Sigmoid colon (tissue), 6 donors: ENCODE measurements at regions not wholly inside any gene's neighbourhood (a gene's known extent, or its start where the extent isn't known, plus 50 kb on each side); places are given as distances from the start of the nearest gene placed in this dataset.

Experiments
- DNase-seq: peaks from one replicate; pipeline ENCODE4 v3.0.0-alpha.2; 2019
- H3K27ac ChIP-seq, 4 donors: fragments of 200-600 bp; sonication (generic); one replicate each; pipeline ENCODE4 v1.5.1; 2016 to 2019; ENCODE audit warnings: mild to moderate bottlenecking in 1 of 4
- H3K27me3 ChIP-seq, 3 donors: fragments of 200-600 bp; sonication (generic); one replicate each; pipeline ENCODE4 v1.5.1; 2019; ENCODE audit warnings: mild to moderate bottlenecking in 1 of 3
- H3K36me3 ChIP-seq, 4 donors: fragments of 200-600 bp; sonication (generic); one replicate each; pipeline ENCODE4 v1.5.1; 2016 to 2019
- H3K4me1 ChIP-seq, 4 donors: fragments of 200-600 bp; sonication (generic); one replicate each; pipeline ENCODE4 v1.5.1; 2017 to 2019
- H3K4me3 ChIP-seq, 4 donors: fragments of 200-600 bp; sonication (generic); one replicate each; pipeline ENCODE4 v1.5.1; 2017 to 2019; ENCODE audit warnings: mild to moderate bottlenecking in 2 of 4, moderate library complexity in 1 of 4
- H3K9me3 ChIP-seq, 4 donors: fragments of 200-600 bp in 3 of 4; sonication (generic) in 3 of 4; one replicate each; pipeline versions ENCODE4 v1.5.1 to v1.6.1; 2013 to 2019
- EP300 ChIP-seq, 4 donors: sonication (generic); formaldehyde crosslinking; IDR thresholded peaks; one replicate each; pipeline ENCODE4 v1.6.1; 2017; ENCODE audit warnings: antibody characterized with exemption in 4 of 4
- POLR2A ChIP-seq, 2 donors: fragments of 450-650 bp; IDR thresholded peaks; one replicate each; pipeline ENCODE4 v1.6.1; 2016; ENCODE audit warnings: antibody characterized with exemption in 2 of 2, mild to moderate bottlenecking in 2 of 2, moderate library complexity in 2 of 2
- POLR2AphosphoS5 ChIP-seq, 4 donors: sonication (generic); formaldehyde crosslinking; IDR thresholded peaks; one replicate each; pipeline ENCODE4 v1.6.1; 2017; ENCODE audit warnings: antibody characterized with exemption in 4 of 4
- WGBS, 2 donors: extraction: QIAGEN DNeasy Blood & Tissue Kit; methylation state at CpG; one replicate each; pipeline ENCODE4 v1.1.7; 2013; 5-methylcytosine and 5-hydroxymethylcytosine counted together
- intact Hi-C: fragments of 100-400 bp; cut with DNase I; formaldehyde crosslinking; loops from one replicate; pipeline ENCODE4 v1.15.1; 2023
- TF ChIP-seq, protein P1 (sequence below), 4 experiments: fragments of 450-650 bp in 3 of 4; fragments of 200-600 bp in 1 of 4; IDR thresholded peaks; one replicate each; pipeline ENCODE4 v1.5.1; 2016 to 2019; ENCODE audit warnings: antibody characterized with exemption in 4 of 4, mild to moderate bottlenecking in 3 of 4, moderate library complexity in 2 of 4
- donor health status: healthy with polysubstance abuse.
- donor health status: healthy.

DNA sequence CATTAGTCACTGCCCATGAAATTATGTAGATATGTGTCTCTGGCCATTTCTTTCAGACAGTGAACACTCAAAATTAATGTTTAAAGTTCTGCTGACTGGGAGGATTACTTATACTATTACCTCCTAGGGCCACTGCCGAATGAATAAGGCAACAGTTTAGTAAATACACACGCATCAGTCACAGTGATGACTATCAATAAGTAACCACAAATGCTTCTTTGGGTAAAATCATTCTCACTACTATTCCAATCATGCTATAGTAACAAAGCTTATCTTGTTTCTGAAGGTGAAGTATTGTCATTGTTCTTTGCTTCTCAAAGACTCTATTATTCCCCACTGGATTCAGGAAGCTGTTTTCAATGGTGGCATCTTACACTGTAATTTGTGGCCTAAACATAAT, 478.8 kb downstream of the EPHA3 start:
- H3K4me1 ChIP-seq = no peaks in the 10 kb centered on the region
- H3K27ac ChIP-seq = no peak overlapping the region
- WGBS, 2 donors = 66 to 85% methylated on average over 2 of the region's 2 CpGs
- intact Hi-C loops = no loop called here
- H3K9me3 ChIP-seq = no peaks in the 10 kb centered on the region
- DNase-seq = no peak
- H3K36me3 ChIP-seq = no peaks in the 10 kb centered on the region
- TF ChIP-seq POLR2A (IDR thresholded peaks at IDR 0.05) (no peak), POLR2AphosphoS5 (IDR thresholded peaks at IDR 0.05) (no peak)
- no peaks in the 10 kb centered on the region for H3K27me3 ChIP-seq
- no peak overlapping the region for H3K4me3 ChIP-seq

DNA sequence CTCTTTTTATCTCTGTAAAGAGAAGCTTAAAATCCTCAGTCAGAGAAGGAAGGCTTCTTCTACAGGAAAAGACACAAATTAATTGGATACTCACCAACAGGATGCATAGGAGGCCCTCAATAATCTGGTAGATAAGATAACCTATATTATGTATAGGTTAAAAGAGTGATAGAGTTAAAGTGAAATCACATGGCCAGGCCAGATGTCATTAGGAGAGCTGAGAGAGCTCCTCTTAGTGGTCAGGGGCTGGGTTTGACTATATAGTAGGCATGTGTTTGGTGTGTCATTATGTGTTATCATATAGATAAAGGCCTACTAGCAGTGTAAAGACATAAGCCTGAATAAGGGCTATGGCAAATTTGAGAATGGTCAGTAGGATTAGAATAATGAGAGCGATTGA, 479.3 kb downstream of the EPHA3 start:
- 90 to 93% methylated on average over 1 of the region's 1 CpG for whole genome bisulfite sequencing, 2 donors

DNA sequence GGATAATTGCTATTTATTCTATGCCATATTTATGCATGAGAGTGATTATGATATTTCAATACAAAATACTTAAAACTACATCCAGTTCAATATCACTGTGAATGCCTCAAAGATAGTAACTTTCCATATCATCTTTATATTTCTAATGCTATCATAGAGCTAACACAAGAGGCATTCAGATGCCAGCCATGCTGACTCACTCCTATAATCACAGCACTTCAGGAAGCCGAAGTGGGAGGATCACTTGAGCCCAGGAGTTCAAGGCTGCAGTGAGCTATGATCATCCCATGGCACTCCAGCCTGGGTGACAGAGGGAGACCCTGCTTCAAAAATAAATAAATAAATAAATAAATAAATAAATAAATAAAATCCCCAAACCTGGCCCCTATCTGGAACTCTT, 498.7 kb downstream of the EPHA3 start:
- H3K9me3 ChIP-seq = no peaks in the 10 kb centered on the region
- no peak for DNase-seq
- H3K4me1 ChIP-seq = no peaks in the 10 kb centered on the region
- no peaks in the 10 kb centered on the region for H3K36me3 ChIP-seq
- WGBS, 2 donors = 34 to 71% methylated on average over 1 of the region's 1 CpG
- H3K27ac ChIP-seq = no peak overlapping the region
- intact Hi-C loops = no loop called here
- TF ChIP-seq POLR2A (IDR thresholded peaks at IDR 0.05) = no peak
- no peak for TF ChIP-seq POLR2AphosphoS5 (IDR thresholded peaks at IDR 0.05)
- no peak for TF ChIP-seq EP300 (IDR thresholded peaks at IDR 0.05)
- TF ChIP-seq, protein P1, sequence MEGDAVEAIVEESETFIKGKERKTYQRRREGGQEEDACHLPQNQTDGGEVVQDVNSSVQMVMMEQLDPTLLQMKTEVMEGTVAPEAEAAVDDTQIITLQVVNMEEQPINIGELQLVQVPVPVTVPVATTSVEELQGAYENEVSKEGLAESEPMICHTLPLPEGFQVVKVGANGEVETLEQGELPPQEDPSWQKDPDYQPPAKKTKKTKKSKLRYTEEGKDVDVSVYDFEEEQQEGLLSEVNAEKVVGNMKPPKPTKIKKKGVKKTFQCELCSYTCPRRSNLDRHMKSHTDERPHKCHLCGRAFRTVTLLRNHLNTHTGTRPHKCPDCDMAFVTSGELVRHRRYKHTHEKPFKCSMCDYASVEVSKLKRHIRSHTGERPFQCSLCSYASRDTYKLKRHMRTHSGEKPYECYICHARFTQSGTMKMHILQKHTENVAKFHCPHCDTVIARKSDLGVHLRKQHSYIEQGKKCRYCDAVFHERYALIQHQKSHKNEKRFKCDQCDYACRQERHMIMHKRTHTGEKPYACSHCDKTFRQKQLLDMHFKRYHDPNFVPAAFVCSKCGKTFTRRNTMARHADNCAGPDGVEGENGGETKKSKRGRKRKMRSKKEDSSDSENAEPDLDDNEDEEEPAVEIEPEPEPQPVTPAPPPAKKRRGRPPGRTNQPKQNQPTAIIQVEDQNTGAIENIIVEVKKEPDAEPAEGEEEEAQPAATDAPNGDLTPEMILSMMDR (IDR thresholded peaks at IDR 0.05) = no peak
- H3K4me3 ChIP-seq = no peak overlapping the region
- H3K27me3 ChIP-seq = no peaks in the 10 kb centered on the region

More for the DNA sequence above, 479.3 kb downstream of the EPHA3 start:
- no peaks in the 10 kb centered on the region for H3K9me3 ChIP-seq
- no peak for DNase-seq
- no peak overlapping the region for H3K27ac ChIP-seq
- TF ChIP-seq EP300 (IDR thresholded peaks at IDR 0.05) = no peak
- no peak for TF ChIP-seq POLR2A (IDR thresholded peaks at IDR 0.05)
- TF ChIP-seq, protein P1 (IDR thresholded peaks at IDR 0.05) = no peak
- no peak for TF ChIP-seq POLR2AphosphoS5 (IDR thresholded peaks at IDR 0.05)
- intact Hi-C loops = no loop called here
- H3K27me3 ChIP-seq = no peaks in the 10 kb centered on the region
- H3K4me1 ChIP-seq = no peaks in the 10 kb centered on the region
- H3K4me3 ChIP-seq = no peak overlapping the region
- H3K36me3 ChIP-seq = no peaks in the 10 kb centered on the region

DNA sequence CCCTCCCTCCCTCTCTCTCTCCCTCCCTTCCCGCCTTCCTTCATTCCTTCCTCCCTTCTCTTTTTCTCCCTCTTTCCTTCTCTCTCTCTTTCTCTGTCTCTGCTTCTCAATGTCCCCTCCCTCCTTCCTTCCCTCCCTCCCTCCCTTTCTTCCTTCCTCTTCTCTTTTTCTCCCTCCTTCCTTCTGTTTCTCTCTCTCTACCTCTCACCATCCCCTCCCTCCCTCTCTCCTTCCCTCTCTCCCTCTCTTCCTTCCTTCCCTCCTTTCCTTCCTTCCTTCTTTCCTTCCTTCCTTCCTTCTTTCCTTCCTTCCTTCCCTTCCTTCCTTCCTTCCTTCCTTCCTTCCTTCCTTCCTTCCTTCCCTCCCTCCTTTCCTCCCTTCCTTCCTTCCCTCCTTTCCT, 504.6 kb downstream of the EPHA3 start:
- H3K27ac ChIP-seq = no peak overlapping the region
- WGBS, 2 donors = 90 to 94% methylated on average over 1 of the region's 1 CpG
- DNase-seq = no peak
- intact Hi-C loops = no loop called here
- H3K27me3 ChIP-seq = no peaks in the 10 kb centered on the region
- no peaks in the 10 kb centered on the region for H3K4me1 ChIP-seq
- H3K9me3 ChIP-seq = no peaks in the 10 kb centered on the region
- H3K4me3 ChIP-seq = no peak overlapping the region
- TF ChIP-seq POLR2A (IDR thresholded peaks at IDR 0.05) = no peak
- TF ChIP-seq, protein P1 (IDR thresholded peaks at IDR 0.05) = no peak
- TF ChIP-seq POLR2AphosphoS5 (IDR thresholded peaks at IDR 0.05) = no peak
- TF ChIP-seq EP300 (IDR thresholded peaks at IDR 0.05) = no peak
- H3K36me3 ChIP-seq = no peaks in the 10 kb centered on the region

DNA sequence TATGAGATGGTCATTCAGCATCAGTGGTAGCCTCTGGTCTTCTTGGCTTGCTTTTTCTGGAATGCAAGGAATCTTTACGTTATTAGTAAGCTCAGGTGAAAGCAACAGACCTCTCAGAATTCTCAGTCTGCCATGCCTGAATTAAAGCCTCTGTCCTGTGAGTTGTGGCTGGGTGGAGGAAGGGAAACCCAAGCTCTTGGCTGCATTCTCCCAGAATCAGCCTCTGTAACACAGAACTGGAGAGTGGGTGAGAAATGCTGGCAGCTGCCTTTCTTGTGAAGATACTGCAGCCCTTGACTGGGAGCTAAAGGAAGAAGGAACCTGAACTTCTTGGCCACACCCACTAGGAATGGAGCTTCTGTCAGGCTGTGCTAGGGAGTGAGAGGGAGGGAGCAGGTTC, 505.8 kb downstream of the EPHA3 start:
- Histone ChIP-seq H3K9me3 (no peaks in the 10 kb centered on the region), H3K27ac (no peak overlapping the region), H3K4me1 (no peaks in the 10 kb centered on the region), H3K36me3 (no peaks in the 10 kb centered on the region), H3K4me3 (no peak overlapping the region), H3K27me3 (no peaks in the 10 kb centered on the region)
- intact Hi-C loops = no loop called here
- TF ChIP-seq POLR2AphosphoS5 (IDR thresholded peaks at IDR 0.05) = no peak
- TF ChIP-seq POLR2A (IDR thresholded peaks at IDR 0.05) = no peak
- WGBS, 2 donors = 49 to 60% methylated on average over 1 of the region's 1 CpG
- DNase-seq = no peak

DNA sequence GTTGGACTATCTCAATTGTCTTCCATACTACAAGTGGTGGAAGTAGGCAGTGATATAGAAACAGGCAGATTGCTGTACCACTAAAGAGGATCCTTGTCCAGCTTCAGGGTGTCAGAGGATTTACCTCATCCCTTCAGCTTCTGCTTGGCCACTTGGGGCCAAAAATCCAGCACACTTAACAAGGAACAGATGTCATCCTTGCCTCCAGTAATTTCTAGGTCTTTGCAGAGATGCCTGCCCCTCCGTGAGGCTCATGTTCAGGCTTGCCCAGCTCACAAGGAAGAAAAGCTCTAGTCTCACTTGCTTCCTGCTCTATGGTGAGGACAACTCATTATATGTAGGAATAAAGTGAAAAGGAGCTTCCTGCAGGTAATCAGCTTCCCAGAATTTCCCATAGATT, 510.3 kb downstream of the EPHA3 start:
- no peaks in the 10 kb centered on the region for H3K4me1 ChIP-seq
- H3K4me3 ChIP-seq = no peak overlapping the region
- DNase-seq = no peak
- H3K36me3 ChIP-seq = no peaks in the 10 kb centered on the region
- intact Hi-C loops = no loop called here
- H3K27me3 ChIP-seq = no peaks in the 10 kb centered on the region
- 74 to 78% methylated on average over 1 of the region's 1 CpG for WGBS, 2 donors
- no peak overlapping the region for H3K27ac ChIP-seq
- no peaks in the 10 kb centered on the region for H3K9me3 ChIP-seq
- TF ChIP-seq, protein P1 (IDR thresholded peaks at IDR 0.05) = no peak
- TF ChIP-seq POLR2AphosphoS5 (IDR thresholded peaks at IDR 0.05) = no peak
- no peak for TF ChIP-seq POLR2A (IDR thresholded peaks at IDR 0.05)
- no peak for TF ChIP-seq EP300 (IDR thresholded peaks at IDR 0.05)
